Common myeloid progenitor, CD34-positive (primary cell): ENCODE measurements at regions not wholly inside any gene's neighbourhood (a gene's known extent, or its start where the extent isn't known, plus 50 kb on each side); places are given as distances from the start of the nearest gene placed in this dataset.

Source experiments
- CTCF ChIA-PET: fragments of 350-600 bp; sonication (Branson Sonifier 250); formaldehyde crosslinking; loops from one replicate; lab custom pipeline; 2021; ENCODE audit warnings: antibody characterized with exemption; lab: Charles Lee
- POLR2A ChIA-PET: fragments of 350-600 bp; sonication (Branson Sonifier 250); formaldehyde crosslinking; loops from one replicate; lab custom pipeline; 2021; ENCODE audit warnings: antibody characterized with exemption; lab: Charles Lee
- DNase-seq, 3 donors: peaks; one replicate each; pipeline versions ENCODE4 v3.0.0 to v3.0.0-alpha.2; 2013
- H3K27ac ChIP-seq, 2 experiments: 1 replicate in 1 of 2; 2 replicates in 1 of 2; pipeline ENCODE4 v1.7.0; 2013; ENCODE audit warnings: inconsistent platforms in 2 of 2, low read length in 2 of 2, mild to moderate bottlenecking in 2 of 2, low read depth in 1 of 2, moderate library complexity in 1 of 2; ENCODE audit not compliant: severe bottlenecking in 2 of 2, insufficient read depth in 1 of 2, poor library complexity in 1 of 2
- H3K27me3 ChIP-seq, 5 experiments: replicated peaks in 2 of 5; 1 replicate in 3 of 5; 2 replicates in 2 of 5; pipeline versions ENCODE4 v1.6.1 to v1.7.0; 2013; ENCODE audit warnings: low read length in 4 of 5, mild to moderate bottlenecking in 2 of 5, moderate library complexity in 2 of 5, inconsistent platforms in 1 of 5; ENCODE audit not compliant: insufficient read depth in 5 of 5, control insufficient read depth in 4 of 5
- H3K36me3 ChIP-seq, 4 experiments: 1 replicate in 2 of 4; 2 replicates in 2 of 4; pipeline versions ENCODE4 v1.6.1 to v1.7.0; 2013; ENCODE audit warnings: low read length in 3 of 4, control low read depth in 1 of 4, mild to moderate bottlenecking in 1 of 4; ENCODE audit not compliant: control insufficient read depth in 4 of 4, insufficient read depth in 4 of 4
- H3K4me1 ChIP-seq, 4 experiments: 1 replicate in 3 of 4; 2 replicates in 1 of 4; pipeline versions ENCODE4 v1.6.1 to v1.7.1; 2013; ENCODE audit warnings: low read length in 3 of 4, mild to moderate bottlenecking in 3 of 4, control low read depth in 1 of 4, inconsistent platforms in 1 of 4, moderate library complexity in 1 of 4; ENCODE audit not compliant: control insufficient read depth in 4 of 4, insufficient read depth in 4 of 4; ENCODE audit errors: control extremely low read depth in 1 of 4
- H3K4me3 ChIP-seq, 7 experiments: 1 replicate in 4 of 7; 2 replicates in 3 of 7; pipeline versions ENCODE4 v1.5.1 to v1.7.0; 2013; ENCODE audit warnings: mild to moderate bottlenecking in 7 of 7, low read length in 6 of 7, moderate library complexity in 6 of 7, inconsistent platforms in 2 of 7, low read depth in 2 of 7, control low read depth in 1 of 7; ENCODE audit not compliant: insufficient read depth in 4 of 7, control insufficient read depth in 1 of 7; ENCODE audit errors: extremely low read depth in 1 of 7
- H3K9me3 ChIP-seq, 5 experiments: 1 replicate in 4 of 5; 2 replicates in 1 of 5; pipeline versions ENCODE4 v1.6.1 to v1.7.1; 2013; ENCODE audit warnings: low read length in 4 of 5, mild to moderate bottlenecking in 2 of 5, inconsistent platforms in 1 of 5, low read depth in 1 of 5, moderate library complexity in 1 of 5; ENCODE audit not compliant: control insufficient read depth in 4 of 5, insufficient read depth in 2 of 5; ENCODE audit errors: control extremely low read depth in 1 of 5
- WGBS: methylation state at CpG from one replicate; pipeline ENCODE4 v1.1.5; 2013; ENCODE audit not compliant: insufficient coverage; 5-methylcytosine and 5-hydroxymethylcytosine counted together

DNA sequence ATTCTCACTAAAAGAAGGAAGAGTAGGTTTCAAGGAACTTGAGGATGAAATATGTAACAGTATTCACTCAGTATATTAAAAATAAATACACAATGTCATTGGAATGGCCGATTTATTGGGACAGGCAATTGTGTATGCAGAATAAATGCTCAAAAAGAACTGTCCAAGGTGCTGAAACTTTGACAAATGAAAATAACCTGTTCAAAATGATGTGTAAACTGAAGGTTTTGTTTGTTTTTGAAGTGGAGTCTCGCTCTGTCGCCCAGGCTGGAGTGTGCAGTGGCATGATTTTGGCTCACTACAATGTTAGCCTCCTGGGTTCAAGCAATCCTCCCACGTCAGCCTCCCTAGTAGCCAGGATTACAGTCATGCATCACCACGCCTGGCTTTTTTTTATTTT is 318.7 kb upstream of the RBFOX1 start:
- H3K27ac ChIP-seq: no peak overlapping the region
- ChIA-PET POLR2A (no interaction called here), CTCF (no interaction called here)
- 29% methylated on average over 2 of the region's 5 CpGs for WGBS
- DNase-seq: peak; percentile 14 to 51 (median 28)
- no peaks in the 10 kb centered on the region for H3K36me3 ChIP-seq
- no peak overlapping the region for H3K4me3 ChIP-seq
- no peaks in the 10 kb centered on the region for H3K27me3 ChIP-seq
- H3K9me3 ChIP-seq: no peaks in the 10 kb centered on the region
- H3K4me1 ChIP-seq: no peaks in the 10 kb centered on the region

DNA sequence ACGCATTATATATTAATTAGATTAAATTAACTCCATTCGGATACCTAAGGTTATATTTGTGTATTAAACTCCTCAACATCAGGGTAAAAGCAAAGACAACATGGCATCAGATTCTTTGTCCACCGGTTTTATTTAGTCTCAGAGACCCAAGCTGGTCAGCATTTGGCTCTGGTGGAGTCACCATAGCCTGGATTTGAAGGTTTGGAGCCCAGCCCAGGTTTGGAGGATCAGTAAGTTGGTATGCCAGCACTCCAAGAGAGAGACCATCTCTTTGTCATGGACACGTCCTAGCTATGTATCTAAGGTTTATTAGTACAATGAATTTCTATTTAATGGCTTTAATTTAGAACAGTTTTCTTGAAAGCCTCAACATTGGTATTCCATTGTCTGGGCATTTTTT is 328.4 kb upstream of the RBFOX1 start:
- Histone ChIP-seq H3K27ac (no peak overlapping the region), H3K36me3 (no peaks in the 10 kb centered on the region), H3K4me3 (no peak overlapping the region), H3K9me3 (no peaks in the 10 kb centered on the region), H3K27me3 (no peaks in the 10 kb centered on the region), H3K4me1 (no peaks in the 10 kb centered on the region)
- no peak for DNase-seq
- POLR2A ChIA-PET: no interaction called here
- WGBS: 100% methylated on average over 1 of the region's 4 CpGs
- CTCF ChIA-PET: no interaction called here

DNA sequence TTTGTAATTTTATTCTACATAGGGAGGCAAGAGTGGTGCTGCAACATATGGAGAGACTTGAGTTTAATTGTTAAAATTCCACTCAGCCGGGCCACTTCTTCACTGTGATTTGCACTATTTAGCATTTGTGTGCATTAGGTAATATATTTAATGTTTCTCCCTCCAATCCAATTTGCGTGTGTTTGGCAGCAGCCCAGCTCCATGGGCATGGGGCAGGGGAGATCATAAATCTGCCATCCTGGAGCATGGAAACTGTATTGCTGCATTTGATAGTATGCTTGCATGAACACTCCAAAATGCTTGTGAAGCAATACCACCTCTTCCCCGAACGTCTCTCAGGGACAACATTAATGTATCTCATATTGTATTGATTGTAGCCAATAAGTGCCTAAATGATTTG is 339.1 kb upstream of the RBFOX1 start:
- Histone ChIP-seq H3K4me3 (no peak overlapping the region), H3K27ac (no peak overlapping the region), H3K4me1 (no peaks in the 10 kb centered on the region), H3K27me3 (no peaks in the 10 kb centered on the region), H3K36me3 (no peaks in the 10 kb centered on the region), H3K9me3 (peaks cover 0 to 1% (median 0%) of the 10 kb centered on the region in 5 experiments)
- no peak for DNase-seq
- CTCF ChIA-PET: no interaction called here
- POLR2A ChIA-PET: no interaction called here
- no CpG with 5 or more reads among the region's 4 CpGs for WGBS

DNA sequence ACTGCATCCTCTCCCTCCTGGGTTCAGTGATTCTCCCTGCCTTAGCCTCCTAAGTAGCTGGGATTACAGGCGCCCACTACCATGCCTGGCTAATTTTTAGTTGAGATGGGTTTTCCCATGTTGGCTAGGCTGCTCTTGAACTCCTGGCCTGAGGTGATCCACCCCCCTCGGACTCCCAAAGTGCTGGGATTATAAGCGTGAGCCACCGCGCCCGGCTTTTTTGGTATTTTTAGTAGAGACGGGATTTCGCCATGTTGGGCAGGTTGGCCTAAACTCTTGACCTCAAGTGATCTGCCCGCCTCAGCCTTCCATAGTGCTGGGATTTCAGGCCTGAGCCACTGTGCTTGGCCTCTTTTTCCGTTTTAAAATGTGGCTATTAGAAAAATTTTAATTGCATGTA is 343.8 kb upstream of the RBFOX1 start:
- Histone ChIP-seq H3K4me3 (no peak overlapping the region), H3K9me3 (no peaks in the 10 kb centered on the region), H3K4me1 (no peaks in the 10 kb centered on the region), H3K27me3 (no peaks in the 10 kb centered on the region), H3K27ac (no peak overlapping the region), H3K36me3 (no peaks in the 10 kb centered on the region)
- 91% methylated on average over 6 of the region's 10 CpGs for WGBS
- POLR2A ChIA-PET: no interaction called here
- DNase-seq: no peak
- CTCF ChIA-PET: no interaction called here

DNA sequence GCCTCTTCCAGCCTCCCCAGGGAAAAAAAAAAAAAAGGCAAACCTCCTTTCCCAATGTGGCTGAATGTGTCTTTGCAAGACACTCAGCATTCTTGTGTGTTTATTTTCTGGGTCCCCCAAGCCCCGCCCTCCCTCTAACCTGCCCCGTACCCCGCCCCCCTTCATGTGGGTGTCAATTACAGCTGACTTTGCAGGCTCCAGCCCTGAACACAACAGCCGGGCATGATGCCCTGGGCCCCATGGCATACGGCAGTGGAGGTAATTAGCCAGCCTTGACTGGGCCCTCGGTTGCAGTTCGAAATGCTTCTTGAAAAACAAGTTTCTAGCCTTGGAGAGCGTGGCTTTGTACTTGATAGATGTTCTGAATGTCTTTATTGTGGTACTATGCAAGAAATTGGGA is 354.7 kb upstream of the RBFOX1 start:
- H3K27ac ChIP-seq: no peak overlapping the region
- no peak for DNase-seq
- peaks cover 0 to 2% (median 0%) of the 10 kb centered on the region in 5 experiments for H3K27me3 ChIP-seq
- ChIA-PET POLR2A (no interaction called here), CTCF (interaction anchor here (1.0 kb wide), 1 partner anchor 254 kb away, joined by 3 read pairs; no protein-coding TSS in a partner anchor)
- H3K4me1 ChIP-seq: no peaks in the 10 kb centered on the region
- H3K36me3 ChIP-seq: no peaks in the 10 kb centered on the region
- 77% methylated on average over 6 of the region's 8 CpGs for WGBS
- H3K9me3 ChIP-seq: no peaks in the 10 kb centered on the region
- H3K4me3 ChIP-seq: no peak overlapping the region

DNA sequence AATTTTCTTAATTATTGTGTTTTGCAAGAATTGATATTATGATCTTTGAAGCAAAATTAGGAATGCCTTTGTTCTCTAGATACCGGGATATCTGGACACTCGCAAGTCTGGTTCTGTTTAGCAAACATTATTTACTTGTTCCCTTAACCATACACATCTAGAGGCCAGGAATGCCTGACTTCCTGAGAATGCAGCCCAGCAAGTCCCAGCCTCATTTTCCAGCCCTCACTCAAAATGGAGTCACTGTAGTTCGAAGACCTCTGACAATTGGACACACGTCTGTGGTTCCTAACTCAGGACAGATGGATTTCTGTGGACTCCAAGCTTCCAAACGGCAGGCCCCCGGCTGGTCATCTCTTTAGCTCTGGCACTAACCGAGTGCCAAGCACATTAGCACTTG is 355.4 kb upstream of the RBFOX1 start:
- POLR2A ChIA-PET: no interaction called here
- 92% methylated on average over 7 of the region's 7 CpGs for WGBS
- Histone ChIP-seq H3K27ac (no peak overlapping the region), H3K9me3 (no peaks in the 10 kb centered on the region), H3K4me1 (no peaks in the 10 kb centered on the region), H3K36me3 (no peaks in the 10 kb centered on the region), H3K4me3 (no peak overlapping the region), H3K27me3 (peaks cover 0 to 2% (median 0%) of the 10 kb centered on the region in 5 experiments)
- no peak for DNase-seq
- CTCF ChIA-PET: interaction anchor here (1.0 kb wide), 1 partner anchor 254 kb away, joined by 3 read pairs; no protein-coding TSS in a partner anchor

DNA sequence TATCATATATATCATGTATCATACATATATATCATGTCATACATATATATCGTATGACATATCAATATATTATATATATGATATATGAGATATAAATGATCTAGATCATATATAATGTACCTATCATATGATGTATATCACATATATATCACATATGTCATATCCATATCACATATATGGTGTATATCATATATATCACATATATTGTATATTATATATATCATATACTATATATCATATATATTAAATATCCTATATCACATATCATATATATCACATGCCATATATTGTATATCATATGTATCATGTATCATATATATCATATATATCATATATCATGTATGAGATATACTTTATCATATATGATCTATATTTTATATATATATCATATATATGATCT is 355.9 kb upstream of the RBFOX1 start:
- Histone ChIP-seq H3K27ac (no peak overlapping the region), H3K4me1 (no peaks in the 10 kb centered on the region), H3K36me3 (no peaks in the 10 kb centered on the region), H3K27me3 (peaks cover 0 to 2% (median 0%) of the 10 kb centered on the region in 5 experiments), H3K4me3 (no peak overlapping the region), H3K9me3 (no peaks in the 10 kb centered on the region)
- ChIA-PET POLR2A (no interaction called here), CTCF (interaction anchor here (1.0 kb wide), 1 partner anchor 253 kb away, joined by 3 read pairs; no protein-coding TSS in a partner anchor)
- no CpG with 5 or more reads among the region's 1 CpG for WGBS
- DNase-seq: no peak
